ENCODE measurements at regions not wholly inside any gene's neighbourhood (a gene's known extent, or its start where the extent isn't known, plus 50 kb on each side); places are given as distances from the start of the nearest gene placed in this dataset.

GRCh38 chr2:120440521-120441350 lies 94.8 kb downstream of the INHBB start:
- no peak for DNase-seq (ENCODE audit: low read depth, low spot score)

GRCh38 chr2:120441351-120441700 lies 95.4 kb downstream of the INHBB start:
- no peak for DNase-seq (ENCODE audit: low read depth, low spot score)

GRCh38 chr2:120441744-120442471 lies 96.0 kb downstream of the INHBB start:
- DNase-seq (ENCODE audit: low read depth, low spot score) = no peak

GRCh38 chr2:120442541-120442922 lies 96.6 kb downstream of the INHBB start:
- DNase-seq (ENCODE audit: low read depth, low spot score) = no peak

GRCh38 chr2:120442923-120443571 lies 97.1 kb downstream of the INHBB start:
- DNase-seq (ENCODE audit: low read depth, low spot score) = no peak

GRCh38 chr2:120443946-120444345 lies 98.0 kb downstream of the INHBB start:
- no peak for DNase-seq (ENCODE audit: low read depth, low spot score)

GRCh38 chr2:120444691-120445240 lies 98.8 kb downstream of the INHBB start:
- no peak for DNase-seq (ENCODE audit: low read depth, low spot score)

- DNase-seq (ENCODE audit: low read depth, low spot score) = no peak
Observed at GRCh38 chr2:120445449-120446143, 99.7 kb downstream of the INHBB start.

- no peak for DNase-seq (ENCODE audit: low read depth, low spot score)
Observed at GRCh38 chr2:120446236-120447126, 100.5 kb downstream of the INHBB start.

- no peak for DNase-seq (ENCODE audit: low read depth, low spot score)
Observed at GRCh38 chr2:120447127-120447785, 101.3 kb downstream of the INHBB start.

GRCh38 chr2:120448436-120448835 lies 102.5 kb downstream of the INHBB start:
- DNase-seq (ENCODE audit: low read depth, low spot score) = no peak

- DNase-seq (ENCODE audit: low read depth, low spot score) = no peak
Observed at GRCh38 chr2:120448961-120449810, 103.2 kb downstream of the INHBB start.

GRCh38 chr2:120450196-120450820 lies 104.4 kb downstream of the INHBB start:
- no peak for DNase-seq (ENCODE audit: low read depth, low spot score)

- DNase-seq (ENCODE audit: low read depth, low spot score) = no peak
Observed at GRCh38 chr2:120451334-120451733, 105.4 kb downstream of the INHBB start.

GRCh38 chr2:120452131-120452530 lies 106.2 kb downstream of the INHBB start:
- DNase-seq (ENCODE audit: low read depth, low spot score) = no peak

GRCh38 chr2:120452945-120453634 lies 107.2 kb downstream of the INHBB start:
- DNase-seq (ENCODE audit: low read depth, low spot score) = no peak

GRCh38 chr2:120453635-120453998 lies 107.7 kb downstream of the INHBB start:
- DNase-seq (ENCODE audit: low read depth, low spot score) = no peak

Measured in activated naive CD8-positive, alpha-beta T cell treated with anti-CD3 and anti-CD28 coated beads, Interleukin-2, amount 50 U/mL, for 16 hours (primary cell).